HEK293 (cell line): ENCODE measurements at regions not wholly inside any gene's neighbourhood (a gene's known extent, or its start where the extent isn't known, plus 50 kb on each side); places are given as distances from the start of the nearest gene placed in this dataset.

Experiments
- MZF1 ChIP-seq: fragments of 450-650 bp; formaldehyde crosslinking; IDR thresholded peaks from 2 replicates; pipeline ENCODE4 v1.5.1; 2017; ENCODE audit warnings: missing biosample characterization, missing genetic modification characterization, borderline replicate concordance
- YY1 ChIP-seq: fragments of 450-650 bp; formaldehyde crosslinking; IDR thresholded peaks from 2 replicates; pipeline ENCODE4 v1.5.1; 2018; ENCODE audit warnings: missing biosample characterization, missing genetic modification characterization
- ZBTB17 ChIP-seq: fragments of 450-650 bp; formaldehyde crosslinking; IDR thresholded peaks from 2 replicates; pipeline ENCODE4 v1.5.1; 2016; ENCODE audit warnings: missing biosample characterization, missing genetic modification characterization
- ZNF239 ChIP-seq: fragments of 450-650 bp; formaldehyde crosslinking; IDR thresholded peaks from 2 replicates; pipeline ENCODE4 v1.5.1; 2016; ENCODE audit warnings: missing biosample characterization, missing genetic modification characterization
- TF ChIP-seq, protein P1 (sequence below): fragments of 450-650 bp; formaldehyde crosslinking; IDR thresholded peaks from 2 replicates; pipeline ENCODE4 v1.5.1; 2016; ENCODE audit warnings: missing biosample characterization, missing genetic modification characterization
- TF ChIP-seq, protein P2 (sequence below): IDR thresholded peaks from 2 replicates; pipeline ENCODE4 v1.6.1; 2011; ENCODE audit warnings: mild to moderate bottlenecking, low read depth, low read length, borderline replicate concordance
- TF ChIP-seq, protein P3 (sequence below): fragments of 450-650 bp; formaldehyde crosslinking; IDR thresholded peaks from 2 replicates; pipeline ENCODE4 v1.5.1; 2016; ENCODE audit warnings: missing biosample characterization, missing genetic modification characterization
- TF ChIP-seq, protein P4 (sequence below): fragments of 450-650 bp; formaldehyde crosslinking; conservative IDR thresholded peaks from 2 replicates; pipeline ENCODE4 v1.5.1; 2016; ENCODE audit warnings: low read depth, missing biosample characterization, missing genetic modification characterization

DNA sequence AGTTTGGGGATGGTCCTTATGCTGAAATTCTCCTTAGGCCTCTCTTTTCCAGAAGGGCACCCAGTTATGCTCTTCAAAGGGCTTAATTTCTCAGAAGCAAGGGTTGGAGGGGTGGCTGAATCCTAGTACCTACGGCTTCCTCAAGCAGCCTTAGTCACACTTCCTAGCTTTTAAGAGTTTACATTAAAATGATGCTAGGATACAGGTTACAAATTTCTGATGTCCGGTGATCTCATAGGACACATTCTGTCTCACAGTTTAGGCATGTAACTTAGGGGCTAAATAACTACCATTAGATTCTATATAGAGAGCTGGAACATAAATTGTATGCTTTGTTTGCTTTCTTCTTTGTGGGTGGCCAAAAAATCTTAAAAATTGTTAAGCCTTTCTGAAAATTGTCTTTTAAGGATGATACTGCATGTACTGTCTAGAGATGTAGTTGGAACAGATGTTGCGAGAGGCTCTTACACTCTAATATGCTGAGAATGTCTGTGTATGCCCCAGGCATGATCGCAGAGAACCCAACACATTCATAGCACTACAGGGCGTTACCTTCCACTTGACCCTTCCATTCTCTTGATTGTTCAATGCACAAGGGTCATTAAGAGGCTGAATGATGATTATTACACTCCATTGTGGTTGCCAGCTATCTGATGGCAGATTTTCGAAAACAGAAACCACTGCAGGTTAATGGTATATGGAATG lies 139.1 kb downstream of the TMEM38B start:
- TF ChIP-seq, protein P1, sequence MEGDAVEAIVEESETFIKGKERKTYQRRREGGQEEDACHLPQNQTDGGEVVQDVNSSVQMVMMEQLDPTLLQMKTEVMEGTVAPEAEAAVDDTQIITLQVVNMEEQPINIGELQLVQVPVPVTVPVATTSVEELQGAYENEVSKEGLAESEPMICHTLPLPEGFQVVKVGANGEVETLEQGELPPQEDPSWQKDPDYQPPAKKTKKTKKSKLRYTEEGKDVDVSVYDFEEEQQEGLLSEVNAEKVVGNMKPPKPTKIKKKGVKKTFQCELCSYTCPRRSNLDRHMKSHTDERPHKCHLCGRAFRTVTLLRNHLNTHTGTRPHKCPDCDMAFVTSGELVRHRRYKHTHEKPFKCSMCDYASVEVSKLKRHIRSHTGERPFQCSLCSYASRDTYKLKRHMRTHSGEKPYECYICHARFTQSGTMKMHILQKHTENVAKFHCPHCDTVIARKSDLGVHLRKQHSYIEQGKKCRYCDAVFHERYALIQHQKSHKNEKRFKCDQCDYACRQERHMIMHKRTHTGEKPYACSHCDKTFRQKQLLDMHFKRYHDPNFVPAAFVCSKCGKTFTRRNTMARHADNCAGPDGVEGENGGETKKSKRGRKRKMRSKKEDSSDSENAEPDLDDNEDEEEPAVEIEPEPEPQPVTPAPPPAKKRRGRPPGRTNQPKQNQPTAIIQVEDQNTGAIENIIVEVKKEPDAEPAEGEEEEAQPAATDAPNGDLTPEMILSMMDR (tag by site-specific recombination): no peak
- TF ChIP-seq, protein P2, sequence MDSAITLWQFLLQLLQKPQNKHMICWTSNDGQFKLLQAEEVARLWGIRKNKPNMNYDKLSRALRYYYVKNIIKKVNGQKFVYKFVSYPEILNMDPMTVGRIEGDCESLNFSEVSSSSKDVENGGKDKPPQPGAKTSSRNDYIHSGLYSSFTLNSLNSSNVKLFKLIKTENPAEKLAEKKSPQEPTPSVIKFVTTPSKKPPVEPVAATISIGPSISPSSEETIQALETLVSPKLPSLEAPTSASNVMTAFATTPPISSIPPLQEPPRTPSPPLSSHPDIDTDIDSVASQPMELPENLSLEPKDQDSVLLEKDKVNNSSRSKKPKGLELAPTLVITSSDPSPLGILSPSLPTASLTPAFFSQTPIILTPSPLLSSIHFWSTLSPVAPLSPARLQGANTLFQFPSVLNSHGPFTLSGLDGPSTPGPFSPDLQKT: no peak
- TF ChIP-seq ZBTB17 (tag by site-specific recombination): no peak
- TF ChIP-seq, protein P3, sequence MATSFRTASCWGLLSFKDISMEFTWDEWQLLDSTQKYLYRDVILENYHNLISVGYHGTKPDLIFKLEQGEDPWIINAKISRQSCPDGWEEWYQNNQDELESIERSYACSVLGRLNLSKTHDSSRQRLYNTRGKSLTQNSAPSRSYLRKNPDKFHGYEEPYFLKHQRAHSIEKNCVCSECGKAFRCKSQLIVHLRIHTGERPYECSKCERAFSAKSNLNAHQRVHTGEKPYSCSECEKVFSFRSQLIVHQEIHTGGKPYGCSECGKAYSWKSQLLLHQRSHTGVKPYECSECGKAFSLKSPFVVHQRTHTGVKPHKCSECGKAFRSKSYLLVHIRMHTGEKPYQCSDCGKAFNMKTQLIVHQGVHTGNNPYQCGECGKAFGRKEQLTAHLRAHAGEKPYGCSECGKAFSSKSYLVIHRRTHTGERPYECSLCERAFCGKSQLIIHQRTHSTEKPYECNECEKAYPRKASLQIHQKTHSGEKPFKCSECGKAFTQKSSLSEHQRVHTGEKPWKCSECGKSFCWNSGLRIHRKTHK (tag by site-specific recombination): no peak
- TF ChIP-seq, protein P4, sequence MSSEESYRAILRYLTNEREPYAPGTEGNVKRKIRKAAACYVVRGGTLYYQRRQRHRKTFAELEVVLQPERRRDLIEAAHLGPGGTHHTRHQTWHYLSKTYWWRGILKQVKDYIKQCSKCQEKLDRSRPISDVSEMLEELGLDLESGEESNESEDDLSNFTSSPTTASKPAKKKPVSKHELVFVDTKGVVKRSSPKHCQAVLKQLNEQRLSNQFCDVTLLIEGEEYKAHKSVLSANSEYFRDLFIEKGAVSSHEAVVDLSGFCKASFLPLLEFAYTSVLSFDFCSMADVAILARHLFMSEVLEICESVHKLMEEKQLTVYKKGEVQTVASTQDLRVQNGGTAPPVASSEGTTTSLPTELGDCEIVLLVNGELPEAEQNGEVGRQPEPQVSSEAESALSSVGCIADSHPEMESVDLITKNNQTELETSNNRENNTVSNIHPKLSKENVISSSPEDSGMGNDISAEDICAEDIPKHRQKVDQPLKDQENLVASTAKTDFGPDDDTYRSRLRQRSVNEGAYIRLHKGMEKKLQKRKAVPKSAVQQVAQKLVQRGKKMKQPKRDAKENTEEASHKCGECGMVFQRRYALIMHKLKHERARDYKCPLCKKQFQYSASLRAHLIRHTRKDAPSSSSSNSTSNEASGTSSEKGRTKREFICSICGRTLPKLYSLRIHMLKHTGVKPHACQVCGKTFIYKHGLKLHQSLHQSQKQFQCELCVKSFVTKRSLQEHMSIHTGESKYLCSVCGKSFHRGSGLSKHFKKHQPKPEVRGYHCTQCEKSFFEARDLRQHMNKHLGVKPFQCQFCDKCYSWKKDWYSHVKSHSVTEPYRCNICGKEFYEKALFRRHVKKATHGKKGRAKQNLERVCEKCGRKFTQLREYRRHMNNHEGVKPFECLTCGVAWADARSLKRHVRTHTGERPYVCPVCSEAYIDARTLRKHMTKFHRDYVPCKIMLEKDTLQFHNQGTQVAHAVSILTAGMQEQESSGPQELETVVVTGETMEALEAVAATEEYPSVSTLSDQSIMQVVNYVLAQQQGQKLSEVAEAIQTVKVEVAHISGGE (tag by site-specific recombination): no peak
- TF ChIP-seq MZF1 (tag by site-specific recombination): no peak
- TF ChIP-seq ZNF239 (tag by site-specific recombination): no peak
- TF ChIP-seq YY1: no peak
